Erythroblast (primary cell): ENCODE measurements at regions not wholly inside any gene's neighbourhood (a gene's known extent, or its start where the extent isn't known, plus 50 kb on each side); places are given as distances from the start of the nearest gene placed in this dataset.

ENCODE experiments used
- DNase-seq, 2 experiments: peaks; one replicate each; lab custom pipeline; 2025; lab: John Stamatoyannopoulos, UW
- GATA1 ChIP-seq: IDR thresholded peaks from 2 replicates; pipeline ENCODE4 v1.6.1; 2011; ENCODE audit warnings: low read depth, mild to moderate bottlenecking, control low read depth, low read length, moderate library complexity
- POLR2A ChIP-seq: IDR thresholded peaks from 2 replicates; pipeline ENCODE4 v1.6.1; 2011; ENCODE audit warnings: mild to moderate bottlenecking, low read length

- TF ChIP-seq POLR2A (no peak), GATA1 (no peak)
- no peak for DNase-seq
Measured at GRCh38 chr2:183214680-183215079, 90.4 kb downstream of the NUP35 start.

- no peak for TF ChIP-seq GATA1
- no peak for TF ChIP-seq POLR2A
Measured at GRCh38 chr2:183215917-183216316, 91.7 kb downstream of the NUP35 start.

GRCh38 chr2:183219888-183220287 is 95.6 kb downstream of the NUP35 start:
- no peak for DNase-seq
- TF ChIP-seq GATA1 (no peak), POLR2A (no peak)

More at GRCh38 chr2:183215917-183216316, 91.7 kb downstream of the NUP35 start:
- DNase-seq: peak in 1 of 2 experiments; percentile 27

GRCh38 chr2:183222751-183223150 is 98.5 kb downstream of the NUP35 start:
- DNase-seq: no peak
- no peak for TF ChIP-seq POLR2A
- no peak for TF ChIP-seq GATA1

- DNase-seq: no peak
- TF ChIP-seq GATA1: no peak
- no peak for TF ChIP-seq POLR2A
Measured at GRCh38 chr2:183224948-183225347, 100.7 kb downstream of the NUP35 start.

GRCh38 chr2:183227176-183227575 is 102.9 kb downstream of the NUP35 start:
- no peak for TF ChIP-seq POLR2A
- TF ChIP-seq GATA1: no peak
- no peak for DNase-seq

GRCh38 chr2:183229386-183229785 is 105.1 kb downstream of the NUP35 start:
- TF ChIP-seq GATA1 (no peak), POLR2A (no peak)
- DNase-seq: no peak

GRCh38 chr2:183232161-183232865 is 108.1 kb downstream of the NUP35 start:
- TF ChIP-seq GATA1: no peak
- TF ChIP-seq POLR2A: no peak
- DNase-seq: no peak

- peak in 1 of 2 experiments; percentile 1 for DNase-seq
- no peak for TF ChIP-seq POLR2A
- no peak for TF ChIP-seq GATA1
Measured at GRCh38 chr2:183242937-183243336, 118.7 kb downstream of the NUP35 start.

- no peak for DNase-seq
Measured at GRCh38 chr2:183243758-183244157, 119.5 kb downstream of the NUP35 start.

GRCh38 chr2:183244300-183244844 is 120.1 kb downstream of the NUP35 start:
- TF ChIP-seq GATA1: no peak
- no peak for TF ChIP-seq POLR2A
- no peak for DNase-seq

More at GRCh38 chr2:183243758-183244157, 119.5 kb downstream of the NUP35 start:
- TF ChIP-seq GATA1 (no peak), POLR2A (no peak)

- TF ChIP-seq POLR2A (no peak), GATA1 (no peak)
- DNase-seq: peak; percentile 15 to 40
Measured at GRCh38 chr2:183248866-183249567, 124.8 kb downstream of the NUP35 start.

- no peak for TF ChIP-seq GATA1
- TF ChIP-seq POLR2A: no peak
- DNase-seq: no peak
Measured at GRCh38 chr2:183250061-183250460, 125.8 kb downstream of the NUP35 start.

GRCh38 chr2:183250472-183250871 is 126.2 kb downstream of the NUP35 start:
- TF ChIP-seq POLR2A (no peak), GATA1 (no peak)
- no peak for DNase-seq
